IMR-90 (cell line): ENCODE measurements at regions not wholly inside any gene's neighbourhood (a gene's known extent, or its start where the extent isn't known, plus 50 kb on each side); places are given as distances from the start of the nearest gene placed in this dataset.

Experiments
- ATAC-seq: fragments of 200-7000 bp; cut with Tn5 transposase; 2 replicates; pipeline ENCODE4 v1.9.1; 2020; ENCODE audit warnings: low read depth, mild to moderate bottlenecking, moderate library complexity
- BruUV-seq: library from RNA; stranded (reverse); fragments of 400-500 nt; replicated peaks from 2 replicates; lab custom pipeline; 2021; lab: Mats Ljungman, UMichigan
- CTCF ChIA-PET: fragments of 300-600 bp; formaldehyde crosslinking; extraction: SDS; loops from one replicate; lab custom pipeline; 2021; ENCODE audit warnings: antibody characterized with exemption; lab: Yijun Ruan, JAX
- POLR2A ChIA-PET: fragments of 300-600 bp; sonication (Branson Sonifier 250); formaldehyde crosslinking; loops from one replicate; lab custom pipeline; 2022; ENCODE audit warnings: antibody characterized with exemption; ENCODE audit not compliant: unreplicated experiment; lab: Charles Lee
- DNase-seq: peaks from one replicate; pipeline ENCODE4 v3.0.0; 2013
- H2AFZ ChIP-seq: replicated peaks from 2 replicates; pipeline ENCODE3; 2013; ENCODE audit warnings: low read length, mild to moderate bottlenecking; ENCODE audit not compliant: poor library complexity
- H2AK5ac ChIP-seq: 2 replicates; pipeline ENCODE4 v1.6.1; 2013; ENCODE audit warnings: low read depth, low read length, inconsistent platforms
- H2AK9ac ChIP-seq: replicated peaks from 2 replicates; pipeline ENCODE3; 2013; ENCODE audit warnings: mild to moderate bottlenecking, low read depth, low read length, moderate library complexity; ENCODE audit not compliant: poor library complexity
- H2BK120ac ChIP-seq: 2 replicates; pipeline ENCODE4 v1.6.1; 2013; ENCODE audit warnings: low read depth, low read length, inconsistent platforms
- H2BK15ac ChIP-seq: 3 replicates; pipeline ENCODE4 v1.6.1; 2013; ENCODE audit warnings: low read depth, low read length, inconsistent platforms
- H2BK20ac ChIP-seq: 2 replicates; pipeline ENCODE4 v1.6.1; 2013; ENCODE audit warnings: low read depth, mild to moderate bottlenecking, inconsistent platforms, low read length, moderate library complexity
- H2BK5ac ChIP-seq: 2 replicates; pipeline ENCODE4 v1.6.1; 2013; ENCODE audit warnings: mild to moderate bottlenecking, low read depth, low read length, inconsistent platforms; ENCODE audit not compliant: poor library complexity, severe bottlenecking
- H3K14ac ChIP-seq: replicated peaks from 2 replicates; pipeline ENCODE4 v1.6.1; 2013; ENCODE audit warnings: low read depth, low read length, inconsistent platforms
- H3K18ac ChIP-seq: 2 replicates; pipeline ENCODE4 v1.6.1; 2013; ENCODE audit warnings: low read depth, low read length, control low read depth
- H3K23ac ChIP-seq: 2 replicates; pipeline ENCODE4 v1.6.1; 2013; ENCODE audit warnings: low read depth, low read length, inconsistent platforms
- H3K27ac ChIP-seq: 2 replicates; pipeline ENCODE4 v1.5.1; 2013; ENCODE audit warnings: mild to moderate bottlenecking, control low read depth, low read length; ENCODE audit not compliant: insufficient read depth
- H3K27me3 ChIP-seq: 2 replicates; pipeline ENCODE4 v1.6.1; 2013; ENCODE audit warnings: low read length; ENCODE audit not compliant: control insufficient read depth, insufficient read depth
- H3K36me3 ChIP-seq: 2 replicates; pipeline ENCODE4 v1.6.1; 2013; ENCODE audit warnings: low read length, mixed read lengths; ENCODE audit not compliant: control insufficient read depth, insufficient read depth
- H3K4ac ChIP-seq: 2 replicates; pipeline ENCODE4 v1.6.1; 2013; ENCODE audit warnings: low read depth, low read length, inconsistent platforms
- H3K4me1 ChIP-seq: 2 replicates; pipeline ENCODE4 v1.6.1; 2013; ENCODE audit warnings: low read length, mixed read lengths; ENCODE audit not compliant: control insufficient read depth, insufficient read depth
- H3K4me2 ChIP-seq: 2 replicates; pipeline ENCODE4 v1.6.1; 2013; ENCODE audit warnings: low read depth, mild to moderate bottlenecking, control low read depth, low read length, moderate library complexity
- H3K4me3 ChIP-seq: 2 replicates; pipeline ENCODE4 v1.5.1; 2013; ENCODE audit warnings: low read depth, mild to moderate bottlenecking, control low read depth, low read length, moderate library complexity; ENCODE audit not compliant: insufficient read depth
- H3K56ac ChIP-seq: 2 replicates; pipeline ENCODE4 v1.6.1; 2013; ENCODE audit warnings: low read length, inconsistent platforms; ENCODE audit not compliant: insufficient read depth; ENCODE audit errors: extremely low read depth
- H3K79me1 ChIP-seq, 2 experiments: 2 replicates each; pipeline ENCODE4 v1.6.1; 2013; ENCODE audit warnings: low read length in 2 of 2, inconsistent platforms in 1 of 2, low read depth in 1 of 2
- H3K9ac ChIP-seq: 2 replicates; pipeline ENCODE4 v1.6.1; 2013; ENCODE audit warnings: low read depth, low read length, control low read depth
- H3K9me1 ChIP-seq: 2 replicates; pipeline ENCODE4 v1.6.1; 2013; ENCODE audit warnings: low read length, inconsistent platforms; ENCODE audit not compliant: insufficient read depth
- H3K9me3 ChIP-seq: 2 replicates; pipeline ENCODE4 v1.6.1; 2013; ENCODE audit warnings: low read length; ENCODE audit not compliant: control insufficient read depth, insufficient read depth
- H4K20me1 ChIP-seq: 2 replicates; pipeline ENCODE4 v1.6.1; 2013; ENCODE audit warnings: low read length, inconsistent platforms; ENCODE audit not compliant: insufficient read depth
- H4K5ac ChIP-seq: 2 replicates; pipeline ENCODE4 v1.6.1; 2013; ENCODE audit warnings: mild to moderate bottlenecking, low read depth, low read length, control low read depth
- H4K8ac ChIP-seq, 2 experiments: 2 replicates each; pipeline ENCODE4 v1.6.1; 2013; ENCODE audit warnings: low read depth in 2 of 2, low read length in 2 of 2, control low read depth in 1 of 2, inconsistent platforms in 1 of 2
- H4K91ac ChIP-seq: 2 replicates; pipeline ENCODE4 v1.6.1; 2013; ENCODE audit warnings: low read depth, low read length, inconsistent platforms; ENCODE audit not compliant: insufficient read depth
- CHD1 ChIP-seq: IDR thresholded peaks from 2 replicates; pipeline ENCODE4 v1.6.1; 2012; ENCODE audit warnings: low read depth, low read length, improper control_type of control experiment
- MAZ ChIP-seq: IDR thresholded peaks from 2 replicates; pipeline ENCODE4 v1.6.1; 2012; ENCODE audit warnings: low read depth, mild to moderate bottlenecking, low read length, improper control_type of control experiment, moderate library complexity, borderline replicate concordance
- NFE2L2 ChIP-seq: fragments of 150-350 bp; IDR thresholded peaks from 2 replicates; pipeline ENCODE4 v1.6.1; 2016; ENCODE audit warnings: low read depth, mild to moderate bottlenecking, low read length
- POLR2A ChIP-seq: IDR thresholded peaks from 2 replicates; pipeline ENCODE4 v1.6.1; 2012; ENCODE audit warnings: mild to moderate bottlenecking, low read depth, low read length
- WGBS, 2 experiments: methylation state at CpG; one replicate each; pipeline versions ENCODE4 v1.1.5 to v1.1.7; 2013; ENCODE audit warnings: missing lambda C conversion rate in 2 of 2; ENCODE audit not compliant: insufficient read length in 1 of 2; ENCODE audit errors: extremely low coverage in 2 of 2; 5-methylcytosine and 5-hydroxymethylcytosine counted together
- dilution Hi-C: fragments of 300-500 bp; cut with HindIII; formaldehyde crosslinking; loops from one replicate; pipeline ENCODE4 v1.14.3; 2018; ENCODE audit warnings: low sequenced_read_pairs; ENCODE audit not compliant: unreplicated experiment
- in situ Hi-C: fragments of 300-500 bp; cut with MboI; formaldehyde crosslinking; loops from 3 replicates; pipeline ENCODE4 v1.14.3; 2019; ENCODE audit warnings: low sequenced_read_pairs, inconsistent platforms, mixed read lengths
- intact Hi-C: fragments of 100-400 bp; cut with micrococcal nuclease; formaldehyde crosslinking; loops from 2 replicates; pipeline ENCODE4 v1.10.0; 2022

DNA sequence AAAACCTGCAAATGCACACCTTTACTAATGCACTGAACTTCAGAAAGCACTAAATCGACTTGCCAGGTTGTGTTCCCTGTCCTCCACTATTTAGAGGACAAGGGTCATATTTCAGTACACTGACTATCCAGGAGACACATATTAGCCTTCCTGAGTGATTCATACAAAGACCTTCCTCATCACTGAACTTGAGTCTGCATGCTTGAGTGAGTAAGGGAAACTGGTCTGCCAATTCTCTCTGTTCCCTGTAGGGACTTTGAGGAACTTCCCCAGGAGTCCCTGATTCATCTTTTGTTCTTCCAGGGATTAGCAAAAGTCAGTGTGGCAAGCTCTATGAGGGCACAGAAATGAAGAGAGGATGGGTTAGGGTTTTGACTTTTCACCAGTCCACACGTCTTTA, 565.9 kb downstream of the PDCD6IP start:
- dilution Hi-C loops: no loop called here
- POLR2A ChIA-PET: no interaction called here
- BruUV-seq: no TSS peak

More for the DNA sequence above, 565.9 kb downstream of the PDCD6IP start:
- H2AK9ac ChIP-seq: no peak overlapping the region
- H2BK20ac ChIP-seq: no peak overlapping the region
- H2AK5ac ChIP-seq: no peak overlapping the region
- H2BK15ac ChIP-seq: no peak overlapping the region
- H3K23ac ChIP-seq: no peak overlapping the region
- no peak for ATAC-seq
- no peak overlapping the region for H2AFZ ChIP-seq
- H3K4me1 ChIP-seq: no peaks in the 10 kb centered on the region
- no peak overlapping the region for H4K91ac ChIP-seq
- TF ChIP-seq POLR2A: no peak
- no peak for TF ChIP-seq MAZ
- TF ChIP-seq CHD1: no peak
- no peak for TF ChIP-seq NFE2L2
- no peaks in the 10 kb centered on the region for H3K79me1 ChIP-seq
- H3K4ac ChIP-seq: no peak overlapping the region
- in situ Hi-C loops: no loop called here
- peaks cover 5% of the 10 kb centered on the region; the same call in 1 of the 2 replicates for H3K9me3 ChIP-seq
- no peak overlapping the region for H3K14ac ChIP-seq
- no peak overlapping the region for H4K5ac ChIP-seq
- no CpG with 5 or more reads among the region's 2 CpGs for WGBS, 2 experiments
- no peak overlapping the region for H2BK5ac ChIP-seq
- no peak for DNase-seq
- H3K4me2 ChIP-seq: no peak overlapping the region
- H3K27ac ChIP-seq: no peak overlapping the region
- H2BK120ac ChIP-seq: no peak overlapping the region
- no peak overlapping the region for H3K9ac ChIP-seq
- H4K20me1 ChIP-seq: no peaks in the 10 kb centered on the region
- no peak overlapping the region for H3K18ac ChIP-seq
- H3K9me1 ChIP-seq: no peaks in the 10 kb centered on the region
- no peaks in the 10 kb centered on the region for H3K36me3 ChIP-seq
- intact Hi-C loops: no loop called here
- H3K4me3 ChIP-seq: no peak overlapping the region
- no peak overlapping the region for H3K56ac ChIP-seq
- H4K8ac ChIP-seq: no peak overlapping the region
- CTCF ChIA-PET: interaction anchor here (0.6 kb wide), 1 partner anchor 41 kb away, joined by 4 read pairs; no protein-coding TSS in a partner anchor
- H3K27me3 ChIP-seq: no peaks in the 10 kb centered on the region
